Left lobe of liver (tissue), 2 donors: ENCODE measurements at regions not wholly inside any gene's neighbourhood (a gene's known extent, or its start where the extent isn't known, plus 50 kb on each side); places are given as distances from the start of the nearest gene placed in this dataset.
"Not testable (repeated sequence)": the region's sequence is repeated elsewhere in the genome, so short reads cannot be mapped to it uniquely, and the experiment has no call there.

ENCODE experiments used
- ATAC-seq: fragments of 200-7000 bp; cut with Tn5 transposase; one replicate; pipeline ENCODE4 v1.9.1; 2020; ENCODE audit warnings: mild to moderate bottlenecking, moderate library complexity
- DNase-seq: peaks from one replicate; pipeline ENCODE4 v3.0.0-alpha.2; 2020; ENCODE audit warnings: low spot score
- donor health status: DM: no; HTN: no; CAD: no; lungs with moderate emphysema.
- donor health status: DM: no; HTN: yes; CAD: no.

DNA sequence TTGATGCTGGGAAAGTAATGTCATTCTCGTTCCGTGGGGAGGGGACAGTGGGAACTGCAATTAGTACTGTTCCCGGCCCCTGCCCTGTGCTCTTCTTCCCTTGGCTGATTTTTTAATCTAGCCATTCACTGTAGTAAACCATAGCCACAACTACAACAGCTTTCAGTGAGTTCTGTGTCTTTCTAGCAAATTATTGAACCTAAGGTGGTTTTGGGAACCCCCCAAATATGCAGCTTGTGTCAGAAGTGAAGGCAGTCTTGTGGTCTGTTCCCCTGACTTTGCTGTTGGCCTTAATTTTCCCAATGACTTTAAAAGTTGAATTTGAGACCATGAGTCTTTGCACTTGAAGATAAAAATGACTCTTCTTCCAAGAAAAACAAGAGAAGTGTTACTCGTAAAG, 114.3 kb upstream of the ETV6 start:
- no peak for ATAC-seq
- no peak for DNase-seq

DNA sequence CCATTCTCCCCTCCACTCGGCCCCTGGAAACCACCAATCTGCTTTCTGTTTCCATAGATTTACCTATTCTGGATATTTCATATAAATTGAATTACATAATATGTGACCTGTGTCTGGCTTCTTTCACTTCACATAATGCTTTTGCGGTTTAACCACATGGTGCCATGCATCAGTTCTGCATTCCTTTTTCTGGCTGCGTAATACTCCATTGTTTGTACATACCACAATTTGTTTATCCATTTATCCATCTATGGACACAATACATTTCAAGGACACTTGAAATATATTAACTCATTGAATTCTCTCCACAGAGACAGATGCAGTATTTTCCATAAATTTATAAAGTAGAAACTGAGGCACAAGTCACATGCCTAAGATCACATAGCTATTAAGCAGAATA, 110.3 kb upstream of the ETV6 start:
- no peak for DNase-seq
- ATAC-seq = no peak

DNA sequence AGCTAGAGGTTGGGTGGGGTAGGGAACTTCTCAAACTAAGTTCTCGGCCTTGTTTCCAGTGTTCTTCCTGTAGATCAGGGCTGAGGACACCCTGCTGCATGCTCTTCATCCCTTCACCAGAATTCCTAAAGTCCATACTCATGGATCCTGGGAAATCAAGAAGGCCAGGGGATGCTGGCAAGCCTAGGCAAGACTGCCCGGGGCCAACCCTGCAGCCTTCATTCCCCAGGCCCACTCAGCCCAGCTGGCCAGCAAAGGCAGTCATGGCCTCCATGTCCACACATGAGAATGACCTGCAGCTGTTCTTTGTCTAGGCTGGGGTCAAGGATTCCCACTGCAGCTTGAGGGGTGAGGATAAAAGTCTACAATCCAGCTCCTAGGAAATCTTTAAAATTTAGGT, 109.3 kb upstream of the ETV6 start:
- no peak for ATAC-seq
- DNase-seq = no peak

DNA sequence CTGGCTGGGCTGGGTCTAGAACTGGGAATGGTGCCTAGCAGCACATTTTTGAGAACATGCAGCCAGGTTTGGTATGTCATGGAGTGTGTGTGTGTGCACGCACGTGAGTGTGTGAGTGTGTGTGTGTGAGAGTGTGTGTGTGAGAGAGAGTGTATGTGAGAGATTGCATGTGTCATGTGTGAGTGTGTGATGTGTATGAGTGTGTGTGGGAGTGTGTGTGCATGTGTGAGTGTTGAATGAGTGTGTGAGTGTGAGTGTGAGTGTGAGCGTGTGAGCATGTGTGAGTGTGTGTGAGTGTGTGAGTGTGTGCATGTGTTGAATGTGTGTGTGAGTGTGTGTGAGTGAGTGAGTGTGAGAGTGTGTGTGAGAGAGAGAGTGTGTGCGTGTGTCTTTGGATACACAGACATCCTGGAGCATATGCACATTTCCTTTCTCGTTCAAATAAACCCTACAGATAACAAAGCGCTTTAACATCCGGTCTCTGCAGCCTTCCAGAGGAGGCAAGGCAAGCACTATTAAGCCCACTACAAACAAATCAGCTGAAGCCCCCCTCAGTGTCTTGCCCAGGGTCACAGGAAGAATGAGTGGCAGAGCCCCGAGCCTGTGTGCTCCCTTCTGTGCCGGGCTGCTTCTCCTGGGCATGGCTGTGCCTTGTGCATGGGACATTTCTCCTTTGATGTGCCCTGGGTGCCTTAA, 108.7 kb upstream of the ETV6 start:
- no peak for ATAC-seq
- no peak for DNase-seq

DNA sequence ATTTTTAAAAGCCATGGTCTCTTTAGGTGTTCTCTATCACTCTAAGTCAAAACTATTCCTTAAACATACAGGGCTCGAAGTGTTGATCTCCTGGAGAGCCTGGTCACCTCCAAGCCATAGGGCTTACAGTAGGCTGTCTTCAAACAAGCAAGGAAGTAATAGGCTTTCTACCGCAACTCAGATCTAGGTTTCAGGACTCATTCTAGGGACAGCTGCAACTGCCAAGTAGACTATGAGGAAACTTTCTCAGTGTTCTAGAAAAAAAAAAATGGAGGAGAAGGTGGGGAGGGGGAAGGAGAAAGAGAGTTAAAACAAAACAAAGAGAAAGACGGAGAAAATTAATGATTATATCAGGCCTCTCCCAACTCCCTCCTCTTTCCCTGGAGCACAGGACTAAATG, 106.9 kb upstream of the ETV6 start:
- ATAC-seq (no peak), DNase-seq (no peak)

DNA sequence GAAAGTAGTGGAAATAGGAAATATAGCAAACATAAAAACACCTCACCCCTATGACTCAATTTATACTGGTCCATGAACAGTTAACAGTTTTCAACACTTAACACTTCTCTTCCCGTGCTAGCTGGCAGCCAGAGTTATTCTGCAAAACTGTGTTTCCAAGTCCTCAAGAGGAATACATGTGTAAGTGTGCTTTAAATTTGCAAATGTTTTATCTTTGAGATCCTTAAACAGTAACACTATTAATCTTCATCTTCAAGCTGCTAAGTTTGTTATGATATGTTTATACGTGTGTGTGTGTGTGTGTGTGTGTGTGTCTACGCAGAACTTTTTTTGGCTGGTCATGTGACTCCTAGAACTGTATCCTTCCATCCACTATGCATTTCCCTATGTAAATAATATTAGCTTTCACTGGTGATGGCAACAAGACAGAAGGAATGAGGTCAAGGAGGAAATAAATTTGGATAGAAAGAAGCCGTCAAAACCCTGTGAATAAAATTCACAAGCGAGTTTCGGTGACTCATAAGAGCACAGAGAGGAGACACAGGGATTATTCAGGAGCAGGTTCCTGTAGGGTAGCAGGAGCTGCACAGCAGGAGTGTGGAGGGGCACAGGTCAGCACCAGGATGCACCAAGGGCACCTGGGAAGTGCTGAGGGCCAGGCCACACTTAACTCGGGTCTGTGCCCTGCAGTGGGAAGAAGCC, 105.9 kb upstream of the ETV6 start:
- DNase-seq (no peak), ATAC-seq (no peak)

DNA sequence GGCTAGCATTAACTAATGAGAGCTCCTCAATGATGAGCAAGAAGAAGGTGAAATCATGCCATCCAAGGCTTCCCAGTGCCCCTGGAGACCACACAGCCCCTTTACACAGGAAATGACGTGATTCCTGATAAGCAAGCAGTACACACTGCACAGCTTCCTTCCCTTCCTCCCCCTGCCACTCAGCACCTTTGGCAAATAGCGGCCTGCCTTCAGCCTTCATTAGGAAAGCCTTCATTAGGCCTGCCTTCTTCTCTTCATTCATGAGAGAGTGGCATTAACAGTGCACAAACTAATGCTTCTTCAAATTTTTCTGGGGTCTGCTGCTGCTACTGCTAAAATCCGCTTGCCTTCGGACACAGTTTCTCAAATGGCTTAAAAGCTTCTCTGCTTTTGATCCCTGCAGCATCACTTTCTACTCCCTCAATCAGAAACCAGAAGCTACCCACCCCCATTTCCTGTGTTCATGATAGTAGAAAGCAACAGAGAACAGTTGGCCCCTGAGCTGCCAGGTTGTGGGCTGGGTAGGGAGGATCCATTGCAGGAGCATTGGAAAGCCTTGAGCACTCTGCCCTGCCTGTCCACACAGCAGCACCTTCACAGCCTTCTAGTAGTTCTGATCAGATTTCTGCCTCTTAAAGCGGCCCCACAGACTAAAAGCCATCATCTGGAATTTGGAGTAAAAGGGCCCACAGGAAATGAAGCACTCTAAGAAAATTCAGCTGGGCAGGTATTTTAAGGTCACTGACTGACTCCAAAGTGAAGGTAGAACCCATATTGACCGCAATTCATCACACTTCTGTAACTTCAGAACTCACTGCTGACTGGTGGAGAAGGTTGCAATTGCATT, 103.8 kb upstream of the ETV6 start:
- DNase-seq = no peak
- peak; percentile 28 for ATAC-seq

DNA sequence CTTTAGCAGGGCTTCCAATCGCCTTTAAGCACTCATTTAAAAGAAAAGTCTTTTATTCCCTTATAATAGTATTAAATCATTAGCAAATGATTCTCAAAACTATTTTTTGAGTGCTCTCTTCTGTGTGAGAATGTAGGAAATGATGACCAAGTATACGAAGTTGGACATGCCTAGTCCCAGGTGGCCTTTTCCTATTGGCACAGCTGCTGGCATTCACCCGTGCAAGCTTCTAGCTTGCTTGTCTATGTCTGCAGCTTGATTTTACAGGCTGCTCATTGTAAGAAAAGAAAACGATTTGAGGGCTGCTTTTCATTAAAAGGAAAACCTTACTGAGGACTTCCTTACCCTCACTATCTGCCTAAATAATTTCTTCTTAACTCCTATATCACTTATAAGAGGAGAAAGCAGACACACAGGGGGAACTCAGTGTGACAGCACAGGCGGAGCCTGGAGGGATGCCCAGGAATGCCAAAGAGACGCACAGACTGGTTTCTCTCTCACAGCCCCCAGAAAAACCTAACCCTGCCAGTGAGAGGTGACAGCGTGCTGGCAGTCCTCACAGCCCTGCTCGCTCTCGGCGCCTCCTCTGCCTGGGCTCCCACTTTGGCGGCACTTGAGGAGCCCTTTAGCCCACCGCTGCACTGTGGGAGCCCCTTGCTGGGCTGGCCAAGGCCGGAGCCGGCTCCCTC, 102.7 kb upstream of the ETV6 start:
- not testable (repeated sequence) for DNase-seq, ATAC-seq

DNA sequence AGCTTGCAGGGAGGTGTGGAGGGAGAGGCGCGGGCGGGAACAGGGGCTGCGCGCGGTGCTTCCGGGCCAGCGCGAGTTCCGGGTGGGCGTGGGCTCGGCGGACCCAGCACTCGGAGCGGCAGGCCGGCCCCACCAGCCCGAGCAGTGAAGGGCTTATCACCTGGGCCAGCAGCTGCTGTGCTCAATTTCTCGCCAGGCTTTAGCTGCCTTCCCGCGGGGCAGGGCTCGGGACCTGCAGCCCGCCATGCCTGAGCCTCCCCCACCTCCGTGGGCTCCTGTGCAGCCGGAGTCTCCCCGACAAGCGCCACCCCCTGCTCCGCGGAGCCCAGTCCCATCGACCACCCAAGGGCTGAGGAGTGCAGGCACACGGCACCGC, 102.2 kb upstream of the ETV6 start:
- not testable (repeated sequence) for ATAC-seq, DNase-seq

DNA sequence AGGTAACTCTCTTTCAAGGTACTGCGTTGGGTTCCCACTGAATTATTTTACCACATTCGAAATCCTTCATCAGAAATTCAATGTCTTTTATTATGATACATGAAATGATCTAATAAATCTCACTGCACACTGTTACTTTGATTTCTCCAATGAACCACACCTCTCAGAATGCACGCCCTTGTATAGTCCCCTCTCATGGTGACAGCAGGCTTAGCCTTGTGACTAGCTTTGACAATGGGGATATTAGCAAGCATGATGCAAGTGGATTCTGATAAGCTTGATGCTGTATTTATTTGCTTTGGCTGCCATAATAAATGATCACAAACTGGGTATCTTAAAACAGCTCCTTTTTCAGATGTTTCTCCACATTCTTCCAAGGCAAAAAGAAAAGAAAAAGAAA, 100.4 kb upstream of the ETV6 start:
- DNase-seq = no peak
- ATAC-seq = no peak

DNA sequence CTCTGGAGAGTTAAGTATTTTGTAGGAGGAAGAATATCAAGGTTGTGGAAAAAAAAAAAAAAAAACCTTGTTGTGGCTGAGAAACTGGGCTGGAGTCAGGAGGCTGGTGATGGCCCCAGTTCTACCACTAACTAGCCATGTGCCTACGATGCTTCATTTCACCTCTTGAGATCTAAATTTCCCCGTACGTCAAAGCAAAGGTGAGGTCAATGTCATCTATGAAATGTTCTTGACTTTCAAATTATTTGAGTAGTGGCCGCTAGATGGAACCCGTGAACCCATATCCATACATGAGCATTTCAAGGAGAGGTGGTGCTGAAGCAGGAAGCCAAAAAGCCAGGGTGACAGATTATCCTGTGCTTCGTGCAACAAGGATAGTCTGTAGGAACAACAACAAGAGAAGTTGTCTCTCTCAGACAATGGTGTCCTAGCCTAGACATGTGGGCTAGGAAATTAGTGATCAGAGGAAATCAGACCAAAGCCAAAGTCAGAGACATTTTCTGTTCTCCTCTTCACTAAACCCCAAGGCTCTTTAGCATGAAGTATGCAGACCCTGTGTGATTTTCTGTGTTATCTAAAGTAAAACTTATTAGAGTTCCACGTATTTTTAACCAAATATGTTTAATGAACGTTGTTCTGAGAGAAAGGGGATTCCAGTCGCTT, 95.5 kb upstream of the ETV6 start:
- ATAC-seq (peak; percentile 82), DNase-seq (no peak)

DNA sequence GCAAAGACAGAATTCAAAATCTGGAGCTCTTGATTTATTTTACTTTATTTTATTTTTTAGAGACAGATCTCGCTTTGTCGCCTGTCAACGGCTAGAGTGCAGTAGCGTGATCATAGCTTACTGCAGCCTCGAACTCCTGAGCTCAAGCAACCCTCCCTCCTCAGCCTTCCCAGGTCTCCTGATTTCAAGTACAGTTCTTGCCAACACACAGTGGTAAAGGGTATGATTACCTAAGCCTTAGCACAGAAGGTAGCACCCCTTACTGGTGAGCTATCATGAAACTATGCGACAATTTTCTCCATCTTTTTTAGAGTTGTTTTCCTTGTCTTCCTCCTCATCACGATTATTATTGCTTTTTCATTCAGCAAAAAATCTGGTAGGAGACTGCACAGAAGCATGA, 94.3 kb upstream of the ETV6 start:
- DNase-seq (no peak), ATAC-seq (no peak)

DNA sequence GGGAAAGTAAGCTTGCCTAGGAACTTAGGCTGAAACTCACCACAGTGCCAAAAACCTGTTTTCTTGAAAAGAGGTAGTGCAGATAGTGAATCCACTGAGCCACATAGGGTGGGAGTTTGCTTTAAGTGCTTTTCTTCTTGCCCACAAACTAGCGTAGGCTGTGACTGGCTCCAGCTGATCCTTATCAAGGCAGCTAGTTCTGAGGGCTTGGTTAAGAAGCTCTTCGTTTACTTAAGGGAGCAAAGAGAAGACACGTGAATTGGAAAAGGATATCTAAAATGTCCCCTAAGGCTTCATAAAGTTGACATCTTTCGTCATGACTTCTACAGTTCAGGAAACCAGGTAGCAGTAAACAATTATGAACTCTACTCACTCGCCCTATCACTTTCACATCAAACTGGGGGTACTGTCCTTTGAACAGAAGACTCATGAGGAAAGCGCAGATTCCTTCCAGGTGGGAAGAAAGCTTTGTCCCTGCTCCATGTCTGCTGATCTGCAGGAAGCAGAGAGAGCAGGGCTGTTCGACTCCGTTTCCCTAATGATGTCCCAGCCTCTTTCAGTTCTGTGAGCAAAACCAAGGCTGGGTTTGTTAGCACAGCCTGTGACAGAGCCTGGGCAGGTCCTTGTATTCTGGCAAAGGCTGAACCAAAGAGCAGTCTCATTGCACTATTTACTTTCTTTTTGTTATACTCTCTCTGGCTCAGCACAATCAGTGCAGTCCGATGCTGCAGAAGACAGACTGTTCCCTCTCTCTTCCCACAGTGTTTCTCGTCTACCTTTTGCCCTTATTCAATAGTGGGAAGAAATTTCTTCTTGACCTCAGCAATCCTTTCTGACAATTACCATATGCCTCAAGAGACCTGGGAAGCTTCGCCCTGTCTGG, 93.5 kb upstream of the ETV6 start:
- no peak for DNase-seq
- ATAC-seq = peak; percentile 96

DNA sequence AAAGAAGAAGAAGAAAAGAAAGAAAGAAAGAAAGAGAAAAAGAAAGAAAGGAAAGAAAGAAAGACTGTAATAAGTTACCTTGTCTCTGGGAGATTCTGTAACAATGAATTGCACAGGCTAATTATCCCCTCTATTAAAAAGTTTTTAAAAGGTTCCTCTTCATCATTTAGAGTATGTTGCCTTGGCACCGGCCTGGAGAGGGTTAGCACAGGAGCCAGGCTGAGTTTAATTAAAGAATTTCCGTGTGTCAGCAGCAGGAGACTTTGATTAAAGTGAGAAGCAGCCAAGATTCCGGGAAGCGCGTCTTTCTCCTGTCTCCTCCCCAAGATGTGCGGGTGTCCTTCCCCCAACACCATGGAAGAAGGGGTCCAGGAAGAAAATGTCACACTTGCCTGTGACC, 92.8 kb upstream of the ETV6 start:
- DNase-seq (no peak), ATAC-seq (no peak)

DNA sequence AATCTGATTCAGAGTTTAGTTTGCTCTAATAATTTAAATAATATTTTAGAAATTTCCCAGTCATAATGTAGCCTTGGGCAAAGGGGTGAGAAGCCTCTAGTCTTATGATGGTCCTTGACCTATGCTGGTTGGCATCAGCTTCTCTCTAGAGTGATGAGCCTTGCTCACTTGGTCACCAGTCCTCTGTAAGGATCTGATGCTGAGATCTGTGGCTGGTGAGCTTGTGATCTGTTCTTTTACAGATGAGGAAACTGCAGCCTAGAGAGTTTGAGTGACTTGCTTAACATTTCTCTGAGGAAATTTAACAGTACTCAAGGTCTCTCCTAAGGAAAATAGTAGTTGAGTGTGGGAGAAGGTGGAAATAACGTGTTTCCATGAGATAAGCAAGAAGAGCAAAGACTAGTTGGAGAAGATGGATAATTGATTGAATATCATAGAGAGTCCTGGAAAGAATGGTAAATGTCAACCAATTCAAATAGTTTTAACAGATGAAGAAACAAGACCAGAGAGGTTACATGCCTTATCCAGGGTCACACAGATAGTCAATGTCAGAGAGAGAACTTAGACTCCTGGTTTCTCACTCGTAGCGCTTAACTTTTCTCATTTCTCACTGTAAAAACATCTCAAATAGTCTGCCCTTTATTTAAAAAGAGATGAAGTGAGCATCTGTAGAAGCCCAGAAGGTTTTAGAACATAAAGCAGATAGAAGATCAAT, 89.7 kb upstream of the ETV6 start:
- ATAC-seq (no peak), DNase-seq (no peak)

DNA sequence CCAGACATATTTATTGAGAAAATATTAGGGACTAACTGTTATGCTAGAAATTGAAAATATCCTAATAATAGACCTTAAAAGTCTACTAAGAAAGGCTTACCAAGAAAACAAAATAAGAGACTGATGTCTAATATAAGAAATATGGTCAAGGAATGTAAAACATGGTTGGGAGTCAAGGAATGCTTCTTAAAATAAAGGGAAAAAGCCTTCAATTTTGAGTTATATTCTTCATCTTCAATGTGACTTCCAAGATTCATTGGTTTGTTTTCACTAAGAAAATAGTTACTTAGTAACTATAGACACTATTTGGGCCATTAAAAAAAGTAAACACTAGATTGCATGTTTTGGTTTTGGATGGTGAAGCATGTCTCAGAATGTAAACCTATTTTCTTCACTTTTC, 88.1 kb upstream of the ETV6 start:
- DNase-seq (no peak), ATAC-seq (no peak)

DNA sequence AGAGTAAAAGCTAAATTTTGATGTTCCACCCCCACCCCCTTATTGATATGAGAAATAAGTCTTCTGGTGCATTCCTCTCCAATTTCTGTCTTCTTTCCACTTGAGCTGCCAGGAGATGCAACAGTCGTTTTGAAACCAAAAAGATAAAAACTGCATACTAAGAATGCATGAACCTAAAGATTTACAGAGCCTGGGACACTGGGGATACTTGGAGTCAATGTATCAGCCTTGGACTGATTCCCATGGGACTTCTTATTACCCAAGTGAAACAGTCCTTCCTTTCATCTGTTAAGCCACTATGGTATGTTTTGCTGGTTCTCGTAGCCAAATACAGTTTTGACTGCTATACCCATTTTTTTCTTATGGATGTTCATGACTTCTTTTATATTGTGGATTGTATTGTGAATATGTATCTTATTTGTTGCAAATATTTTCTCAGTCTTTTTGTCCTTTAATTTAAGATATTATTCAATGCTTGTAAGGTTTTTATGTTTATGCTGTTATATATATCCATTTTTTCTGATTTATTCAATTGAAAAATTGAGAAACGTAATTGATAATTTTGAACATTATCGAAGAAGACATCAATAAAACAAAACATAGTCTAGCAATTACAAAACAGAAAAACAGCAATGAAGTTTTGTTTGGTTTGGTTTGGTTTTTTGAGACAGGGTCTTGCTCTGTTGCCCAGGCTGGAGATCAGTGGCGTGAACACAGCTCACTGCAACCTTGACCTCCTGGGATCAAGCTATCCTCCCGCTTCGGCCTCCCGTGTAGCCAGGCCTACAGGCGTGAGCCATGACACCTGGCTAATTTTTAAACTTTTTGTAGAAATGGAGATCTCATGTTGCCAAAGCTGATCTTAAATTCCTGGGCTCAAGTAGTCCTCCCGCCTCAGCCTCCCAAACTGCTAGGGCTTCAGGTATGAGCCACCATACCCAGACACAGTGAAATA, 85.4 kb upstream of the ETV6 start:
- DNase-seq = no peak
- ATAC-seq = no peak
